HG02623 (cell line): ENCODE measurements at regions not wholly inside any gene's neighbourhood (a gene's known extent, or its start where the extent isn't known, plus 50 kb on each side); places are given as distances from the start of the nearest gene placed in this dataset.
"Not testable (repeated sequence)": the region's sequence is repeated elsewhere in the genome, so short reads cannot be mapped to it uniquely, and the experiment has no call there.

ENCODE experiments used
- ATAC-seq: cut with Tn5 transposase; IDR thresholded peaks from one replicate; pipeline ENCODE4 v1.9.1; 2021; ENCODE audit warnings: moderate library complexity; ENCODE audit not compliant: unreplicated experiment

DNA sequence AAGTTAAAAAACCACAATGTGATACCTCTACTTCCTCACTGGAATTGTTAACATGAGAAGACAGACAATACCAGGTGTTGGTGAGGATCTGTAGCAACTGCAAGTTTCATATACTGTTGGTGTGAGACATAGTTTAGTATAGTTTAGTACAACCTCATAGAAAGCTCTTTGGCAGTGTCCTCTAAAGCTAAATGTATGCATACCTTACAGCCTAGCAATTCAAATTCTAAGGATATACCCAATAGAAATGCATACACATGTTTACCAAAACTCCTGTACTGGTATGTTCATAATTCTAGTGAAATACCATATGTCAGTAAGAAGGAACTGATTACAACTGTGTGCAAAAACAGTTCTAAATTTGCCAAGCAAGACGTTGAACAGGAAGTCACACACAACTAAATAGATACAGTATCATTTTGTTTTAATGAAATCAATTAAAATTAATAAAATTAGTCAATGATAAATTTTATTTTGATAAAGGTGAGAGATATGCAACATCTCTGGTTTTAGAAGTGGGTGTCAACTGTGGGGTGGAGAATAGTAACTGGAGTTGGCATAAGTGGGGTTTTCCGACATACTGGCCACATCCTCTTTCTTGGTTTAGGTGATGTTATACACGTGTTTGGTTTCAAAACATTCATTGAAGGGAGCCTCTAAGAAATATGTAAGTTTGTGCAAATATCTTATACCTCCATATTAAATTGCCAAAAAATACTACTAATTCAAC, 450.7 kb downstream of the PTPRC start:
- peak; percentile 91 for ATAC-seq

DNA sequence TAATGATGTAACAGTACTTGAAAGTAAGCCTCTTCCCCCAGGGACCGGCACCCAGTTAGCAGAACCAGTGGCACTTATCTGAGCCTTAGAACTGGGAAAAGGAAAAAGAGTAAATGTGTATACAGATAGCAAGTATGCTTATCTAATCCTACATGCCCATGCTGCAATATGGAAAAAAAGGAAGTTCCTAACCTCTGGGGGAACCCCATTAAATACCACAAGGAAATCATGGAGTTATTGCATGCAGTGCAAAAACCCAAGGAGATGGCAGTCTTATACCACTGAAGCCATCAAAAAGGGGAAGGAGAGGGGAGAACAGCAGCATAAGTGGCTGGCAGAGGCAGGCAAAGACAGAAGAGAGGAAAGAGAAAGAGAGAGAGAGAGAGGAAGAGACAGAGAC, 456.8 kb downstream of the PTPRC start:
- ATAC-seq: not testable (repeated sequence)

DNA sequence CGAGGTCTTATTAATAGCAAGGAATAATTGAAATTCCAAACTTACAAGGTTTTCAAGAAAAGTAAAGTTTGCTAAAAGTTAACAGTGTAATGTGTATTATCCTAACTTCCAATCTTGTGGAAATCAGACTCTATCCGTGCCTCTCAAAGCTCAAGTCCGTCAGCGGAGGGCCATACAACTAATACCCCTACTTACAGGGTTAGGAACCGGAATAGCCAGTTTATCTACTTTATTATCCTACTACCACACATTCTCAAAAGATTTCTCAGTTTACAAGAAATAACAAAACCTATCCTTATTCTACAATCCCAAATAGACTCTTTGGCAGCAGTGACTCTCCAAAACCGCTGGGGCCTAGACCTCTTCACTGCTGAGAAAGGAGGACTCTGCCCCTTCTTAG, 457.8 kb downstream of the PTPRC start:
- ATAC-seq: no peak

GRCh38 chr1:199098468-199098867, 459.6 kb downstream of the PTPRC start:
- no peak for ATAC-seq

GRCh38 chr1:199101139-199101538, 462.3 kb downstream of the PTPRC start:
- no peak for ATAC-seq

DNA sequence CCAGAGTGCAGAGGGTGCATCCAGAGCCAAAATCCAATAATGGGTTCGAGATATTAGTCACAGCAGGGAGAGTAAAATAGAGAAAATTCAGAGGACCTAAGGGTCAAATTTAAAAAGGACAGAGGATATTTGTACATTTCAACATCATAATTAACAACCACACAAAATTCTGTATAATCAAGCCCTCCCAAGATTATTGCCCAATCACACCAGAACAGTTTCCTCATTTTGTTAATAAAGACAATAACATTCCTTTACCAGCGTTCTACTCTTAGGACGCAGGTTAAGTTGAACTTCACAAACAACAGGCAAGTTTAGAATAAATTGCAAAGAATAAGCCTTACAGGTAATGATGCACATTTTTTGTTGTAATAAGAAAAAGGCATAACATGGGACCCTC, 462.8 kb downstream of the PTPRC start:
- ATAC-seq: no peak

- peak; percentile 51 for ATAC-seq
Measured at GRCh38 chr1:199102239-199102638, 463.4 kb downstream of the PTPRC start.

DNA sequence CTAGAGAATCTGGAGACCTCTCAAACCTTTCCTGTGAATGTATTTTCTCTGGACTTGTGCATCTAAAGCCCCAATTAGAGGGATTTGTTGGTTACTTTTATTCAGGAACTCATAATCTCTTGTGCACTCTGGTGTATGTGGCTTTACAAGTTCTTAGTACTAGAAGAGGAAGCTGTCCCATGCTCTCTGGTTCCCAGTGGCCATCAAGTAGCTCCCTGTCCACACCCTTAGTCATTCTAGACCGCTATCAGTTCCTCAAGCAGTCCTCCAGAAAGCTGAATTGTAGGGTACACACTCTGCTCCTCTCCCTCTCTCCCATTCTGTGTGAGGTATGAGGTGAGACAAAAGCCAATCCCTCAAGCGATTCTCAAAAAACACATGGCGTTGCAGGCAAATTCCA, 470.3 kb downstream of the PTPRC start:
- no peak for ATAC-seq

- no peak for ATAC-seq
Measured at GRCh38 chr1:199112365-199112764, 473.5 kb downstream of the PTPRC start.

DNA sequence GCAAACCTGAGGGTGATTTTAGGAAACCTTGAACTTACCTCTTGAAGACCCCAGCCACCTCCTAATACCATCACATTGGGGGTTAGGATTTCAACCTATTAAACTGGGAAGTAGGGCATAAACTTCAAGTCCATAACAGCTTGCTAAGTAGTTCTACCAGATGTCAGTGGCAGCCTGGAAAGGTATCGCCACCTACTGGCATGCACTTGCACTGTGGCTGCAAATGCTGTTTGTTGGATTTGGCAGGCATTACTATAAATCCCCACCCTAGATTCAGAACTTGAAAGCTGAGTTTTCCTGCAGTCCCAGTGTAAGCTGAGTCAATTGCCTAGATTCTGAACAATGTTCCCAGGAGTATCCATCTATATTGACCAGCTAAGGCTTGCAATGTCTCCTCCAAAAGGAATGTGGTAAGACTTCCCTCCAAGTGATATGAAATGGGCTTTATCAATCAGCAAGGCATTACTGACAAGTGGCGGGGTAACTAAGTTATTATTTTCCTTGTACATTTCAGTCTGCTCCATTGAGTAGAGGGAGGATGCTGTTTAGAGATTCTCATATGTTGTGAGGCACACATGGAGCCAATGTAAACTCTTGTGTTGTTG, 474.5 kb downstream of the PTPRC start:
- ATAC-seq: no peak

DNA sequence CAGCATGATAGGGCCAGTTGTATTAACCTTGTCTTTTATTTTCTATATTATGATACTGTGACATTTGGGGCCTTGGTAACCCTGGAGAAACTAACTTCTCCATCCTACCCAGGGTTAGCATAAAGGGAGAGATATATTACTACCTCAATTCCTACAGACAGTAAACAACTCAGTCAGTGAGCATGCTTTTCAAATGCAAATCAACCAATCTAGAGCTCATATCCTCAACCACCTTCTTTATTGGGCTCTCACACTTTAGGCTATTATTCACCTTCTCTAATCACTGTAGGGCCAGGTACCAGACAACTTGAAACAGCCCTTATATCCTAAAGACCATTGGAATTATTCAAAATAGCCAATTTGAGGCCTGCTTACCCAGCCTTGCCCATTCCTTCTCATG, 477.6 kb downstream of the PTPRC start:
- no peak for ATAC-seq

- no peak for ATAC-seq
Measured at GRCh38 chr1:199121047-199121446, 482.2 kb downstream of the PTPRC start.

GRCh38 chr1:199122085-199122484, 483.2 kb downstream of the PTPRC start:
- ATAC-seq: no peak

GRCh38 chr1:199122532-199123311, 483.9 kb downstream of the PTPRC start:
- ATAC-seq: no peak

DNA sequence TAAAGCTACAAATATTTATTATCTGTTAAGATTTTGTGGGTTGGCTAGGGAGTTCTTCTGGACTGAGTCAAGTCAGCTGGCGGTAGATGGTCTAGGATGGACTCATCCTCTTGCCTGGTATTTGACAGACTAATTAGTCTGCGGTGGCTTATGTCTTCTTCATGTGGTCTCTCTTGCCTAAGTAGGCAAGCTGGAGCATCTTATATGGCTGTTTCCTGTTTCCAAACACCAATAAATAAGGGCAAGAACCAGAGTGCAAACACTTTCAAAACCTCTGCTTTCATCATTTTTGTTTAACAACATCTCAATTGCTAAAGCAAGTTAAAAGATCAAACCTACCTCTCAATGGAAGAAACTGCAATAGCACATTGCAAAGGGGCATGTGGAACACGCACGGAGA, 484.8 kb downstream of the PTPRC start:
- no peak for ATAC-seq

- no peak for ATAC-seq
Measured at GRCh38 chr1:199124351-199124750, 485.5 kb downstream of the PTPRC start.

- no peak for ATAC-seq
Measured at GRCh38 chr1:199129247-199129646, 490.4 kb downstream of the PTPRC start.

DNA sequence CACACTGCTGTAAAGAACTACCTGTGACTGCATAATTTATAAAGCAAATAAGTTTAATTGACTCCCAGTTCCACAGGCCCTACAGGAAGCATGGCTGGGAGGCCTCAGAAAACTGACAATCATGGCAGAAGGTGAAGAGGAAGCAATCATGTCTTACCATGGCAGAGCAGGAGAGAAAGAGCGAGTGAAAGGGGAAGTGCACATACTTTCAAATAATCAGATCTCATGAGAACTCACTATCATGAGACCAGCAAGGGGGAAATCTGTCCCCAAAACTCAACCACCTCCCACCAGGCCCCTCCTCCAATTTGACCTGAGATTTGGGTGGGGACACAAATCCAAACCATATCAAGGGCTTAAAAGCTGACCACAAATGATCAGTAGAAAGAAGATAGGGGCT, 493.2 kb downstream of the PTPRC start:
- ATAC-seq: no peak

DNA sequence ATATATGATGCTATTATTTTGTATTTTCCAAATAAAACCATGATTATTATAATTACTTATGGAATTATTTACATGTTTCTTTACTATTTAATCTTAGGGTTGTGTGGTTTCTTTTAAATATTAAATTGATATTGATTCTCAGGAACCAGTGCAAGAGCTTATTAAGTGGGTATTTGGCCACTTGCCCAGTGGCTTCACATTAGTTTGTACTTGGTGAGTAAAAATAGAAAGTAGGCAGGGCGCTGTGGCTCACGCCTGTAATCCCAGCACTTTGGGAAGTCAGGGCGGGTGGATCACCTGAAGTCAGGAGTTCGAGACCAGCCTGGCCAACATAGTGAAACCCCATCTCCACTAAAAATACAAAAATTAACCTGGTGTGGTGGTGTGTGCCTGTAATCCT, 497.1 kb downstream of the PTPRC start:
- no peak for ATAC-seq

DNA sequence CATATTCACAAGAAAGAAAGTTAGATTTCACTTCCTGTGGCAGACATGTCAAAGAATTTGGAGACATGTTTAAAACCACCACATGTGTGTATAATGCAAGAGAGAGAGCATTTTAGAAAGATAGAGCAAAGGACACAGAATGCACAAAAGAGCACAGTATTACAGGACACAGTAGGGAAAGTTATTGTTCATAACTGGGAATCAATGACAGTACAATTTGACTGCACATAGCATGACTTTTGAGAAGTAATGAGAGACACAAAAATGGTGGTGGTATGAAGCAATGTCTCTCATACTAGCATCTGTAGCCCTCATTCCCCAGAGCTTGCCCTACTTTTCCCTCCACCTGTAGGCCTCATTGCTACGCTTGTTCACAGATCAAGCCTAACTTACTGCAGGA, 499.2 kb downstream of the PTPRC start:
- ATAC-seq: no peak

GRCh38 chr1:199149591-199149990, 510.8 kb downstream of the PTPRC start:
- no peak for ATAC-seq

DNA sequence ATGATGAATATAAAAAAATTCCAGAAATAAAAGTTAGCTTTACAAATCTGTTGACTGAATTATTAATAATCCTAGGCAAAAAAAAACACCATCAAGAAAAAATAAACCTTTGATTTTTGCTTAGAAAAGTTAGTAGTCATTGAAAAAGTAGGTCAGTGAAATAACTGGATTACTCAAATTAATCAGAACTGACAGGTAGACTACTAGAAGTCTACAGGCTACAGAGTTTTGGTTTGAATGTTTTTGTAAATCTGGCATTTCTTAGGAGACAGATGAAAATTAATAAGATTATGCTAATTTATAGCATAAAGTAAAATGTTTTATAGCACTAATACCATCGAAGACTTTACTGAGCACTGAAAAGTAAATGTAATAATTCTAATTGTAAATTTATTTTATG, 511.9 kb downstream of the PTPRC start:
- ATAC-seq: no peak
